GM23338 (cell line): ENCODE measurements at regions not wholly inside any gene's neighbourhood (a gene's known extent, or its start where the extent isn't known, plus 50 kb on each side); places are given as distances from the start of the nearest gene placed in this dataset.

Experiments
- ATAC-seq: fragments of 200-7000 bp; cut with Tn5 transposase; 3 replicates; pipeline ENCODE4 v1.9.1; 2020
- DNase-seq: peaks from one replicate; pipeline ENCODE4 v3.0.0-alpha.2; 2015; ENCODE audit warnings: low spot score
- H2AFZ ChIP-seq: fragments of 200-600 bp; sonication (generic); 2 replicates; pipeline ENCODE4 v1.8.0; 2016; ENCODE audit warnings: antibody characterized with exemption, mild to moderate bottlenecking, moderate library complexity
- H3F3A ChIP-seq: fragments of 200-600 bp; sonication (generic); replicated peaks from 2 replicates; pipeline ENCODE4 v1.8.0; 2017; ENCODE audit warnings: antibody characterized with exemption, mixed run types, low read depth
- H3K27ac ChIP-seq: fragments of 200-600 bp; sonication (generic); 2 replicates; pipeline ENCODE4 v1.6.1; 2016; ENCODE audit warnings: low read depth
- H3K27me3 ChIP-seq: fragments of 200-600 bp; sonication (generic); 2 replicates; pipeline ENCODE4 v1.8.0; 2016; ENCODE audit warnings: mild to moderate bottlenecking, mixed run types, moderate library complexity; ENCODE audit not compliant: insufficient read depth
- H3K36me3 ChIP-seq: fragments of 200-600 bp; sonication (generic); 2 replicates; pipeline ENCODE4 v1.8.0; 2016; ENCODE audit warnings: mild to moderate bottlenecking; ENCODE audit not compliant: insufficient read depth
- H3K4me1 ChIP-seq: fragments of 200-600 bp; sonication (generic); 2 replicates; pipeline ENCODE4 v1.8.0; 2016; ENCODE audit warnings: mild to moderate bottlenecking, moderate library complexity; ENCODE audit not compliant: insufficient read depth
- H3K4me2 ChIP-seq: fragments of 200-600 bp; sonication (generic); 2 replicates; pipeline ENCODE4 v1.7.1; 2017; ENCODE audit warnings: mixed run types
- H3K4me3 ChIP-seq: fragments of 200-600 bp; sonication (generic); 2 replicates; pipeline ENCODE4 v1.6.1; 2016; ENCODE audit warnings: mixed run types
- H3K79me2 ChIP-seq: fragments of 200-600 bp; sonication (generic); replicated peaks from 2 replicates; pipeline ENCODE4 v1.8.0; 2017; ENCODE audit warnings: mild to moderate bottlenecking; ENCODE audit not compliant: insufficient read depth
- H3K9me2 ChIP-seq: fragments of 200-600 bp; sonication (generic); 2 replicates; pipeline ENCODE4 v1.8.0; 2017; ENCODE audit not compliant: insufficient read depth
- H4K20me1 ChIP-seq: fragments of 200-600 bp; sonication (generic); replicated peaks from 2 replicates; pipeline ENCODE4 v1.8.0; 2017; ENCODE audit warnings: mild to moderate bottlenecking; ENCODE audit not compliant: insufficient read depth
- H3K27ac Mint-ChIP-seq: 2 replicates; pipeline ENCODE4 v1.8.0; 2020; ENCODE audit warnings: inconsistent platforms, mild to moderate bottlenecking, moderate library complexity, mixed read lengths
- H3K27me3 Mint-ChIP-seq: 3 replicates; pipeline ENCODE4 v1.8.0; 2022; ENCODE audit warnings: low read depth, mild to moderate bottlenecking, moderate library complexity, mixed read lengths, inconsistent platforms; ENCODE audit not compliant: insufficient read depth, poor library complexity
- H3K36me3 Mint-ChIP-seq: 3 replicates; pipeline ENCODE4 v1.8.0; 2021; ENCODE audit warnings: low read depth, mild to moderate bottlenecking, inconsistent platforms, moderate library complexity, mixed read lengths
- H3K4me1 Mint-ChIP-seq: 3 replicates; pipeline ENCODE4 v1.8.0; 2020; ENCODE audit warnings: mild to moderate bottlenecking, inconsistent platforms, mixed read lengths
- H3K4me3 Mint-ChIP-seq: 3 replicates; pipeline ENCODE4 v1.8.0; 2021; ENCODE audit warnings: moderate library complexity, mild to moderate bottlenecking, inconsistent platforms, mixed read lengths
- H3K9me3 Mint-ChIP-seq: 3 replicates; pipeline ENCODE4 v1.8.0; 2020; ENCODE audit warnings: moderate library complexity, mild to moderate bottlenecking, inconsistent platforms, mixed read lengths
- EZH2 ChIP-seq: fragments of 200-600 bp; sonication (generic); IDR thresholded peaks from one replicate; pipeline ENCODE4 v1.8.0; 2017; ENCODE audit warnings: antibody characterized with exemption, mild to moderate bottlenecking, low read depth; ENCODE audit not compliant: unreplicated experiment
- EZH2phosphoT487 ChIP-seq: fragments of 200-600 bp; sonication (generic); IDR thresholded peaks from one replicate; pipeline ENCODE4 v1.8.1; 2018; ENCODE audit warnings: antibody characterized with exemption; ENCODE audit not compliant: unreplicated experiment
- JUNB ChIP-seq: IDR thresholded peaks from one replicate; pipeline ENCODE4 v1.6.1; 2016; ENCODE audit warnings: antibody characterized with exemption; ENCODE audit not compliant: unreplicated experiment
- NANOG ChIP-seq: IDR thresholded peaks from 2 replicates; pipeline ENCODE4 v1.6.1; 2016; ENCODE audit warnings: antibody characterized with exemption, borderline replicate concordance
- STAT1 ChIP-seq: IDR thresholded peaks from one replicate; pipeline ENCODE4 v1.6.1; 2016; ENCODE audit warnings: antibody characterized with exemption; ENCODE audit not compliant: unreplicated experiment
- TF ChIP-seq, protein P1 (sequence below): IDR thresholded peaks from 2 replicates; pipeline ENCODE4 v1.6.1; 2016; ENCODE audit warnings: antibody characterized with exemption
- TF ChIP-seq, protein P2 (sequence below): fragments of 250-450 bp; sonication (Bioruptor Pico); IDR thresholded peaks from 2 replicates; pipeline ENCODE4 v1.5.0; 2020; ENCODE audit warnings: mild to moderate bottlenecking, moderate library complexity

DNA sequence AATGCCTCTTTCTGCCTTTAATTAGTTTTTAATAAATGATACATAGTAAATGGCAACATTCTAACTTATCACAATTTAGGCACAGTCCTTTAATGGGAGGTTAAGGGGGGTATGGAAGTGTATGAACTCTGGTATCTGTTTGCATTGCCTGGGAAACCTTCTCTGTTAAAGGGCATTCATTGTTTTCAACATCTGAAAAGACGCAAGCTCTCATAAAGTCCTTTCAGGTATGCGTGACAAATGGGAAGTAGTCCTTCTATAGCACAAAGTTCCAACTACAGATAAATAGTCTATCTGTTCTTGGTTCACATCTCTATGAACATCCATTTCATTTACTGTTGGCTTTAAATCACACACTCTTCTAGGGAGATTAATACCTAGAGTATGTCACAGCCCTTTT is 298.0 kb upstream of the PMFBP1 start (continued):
- TF ChIP-seq EZH2phosphoT487 (no peak), JUNB (no peak), NANOG (no peak), EZH2 (no peak), STAT1 (no peak)
- TF ChIP-seq, protein P1, sequence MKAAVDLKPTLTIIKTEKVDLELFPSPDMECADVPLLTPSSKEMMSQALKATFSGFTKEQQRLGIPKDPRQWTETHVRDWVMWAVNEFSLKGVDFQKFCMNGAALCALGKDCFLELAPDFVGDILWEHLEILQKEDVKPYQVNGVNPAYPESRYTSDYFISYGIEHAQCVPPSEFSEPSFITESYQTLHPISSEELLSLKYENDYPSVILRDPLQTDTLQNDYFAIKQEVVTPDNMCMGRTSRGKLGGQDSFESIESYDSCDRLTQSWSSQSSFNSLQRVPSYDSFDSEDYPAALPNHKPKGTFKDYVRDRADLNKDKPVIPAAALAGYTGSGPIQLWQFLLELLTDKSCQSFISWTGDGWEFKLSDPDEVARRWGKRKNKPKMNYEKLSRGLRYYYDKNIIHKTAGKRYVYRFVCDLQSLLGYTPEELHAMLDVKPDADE = no peak
- TF ChIP-seq, protein P2, sequence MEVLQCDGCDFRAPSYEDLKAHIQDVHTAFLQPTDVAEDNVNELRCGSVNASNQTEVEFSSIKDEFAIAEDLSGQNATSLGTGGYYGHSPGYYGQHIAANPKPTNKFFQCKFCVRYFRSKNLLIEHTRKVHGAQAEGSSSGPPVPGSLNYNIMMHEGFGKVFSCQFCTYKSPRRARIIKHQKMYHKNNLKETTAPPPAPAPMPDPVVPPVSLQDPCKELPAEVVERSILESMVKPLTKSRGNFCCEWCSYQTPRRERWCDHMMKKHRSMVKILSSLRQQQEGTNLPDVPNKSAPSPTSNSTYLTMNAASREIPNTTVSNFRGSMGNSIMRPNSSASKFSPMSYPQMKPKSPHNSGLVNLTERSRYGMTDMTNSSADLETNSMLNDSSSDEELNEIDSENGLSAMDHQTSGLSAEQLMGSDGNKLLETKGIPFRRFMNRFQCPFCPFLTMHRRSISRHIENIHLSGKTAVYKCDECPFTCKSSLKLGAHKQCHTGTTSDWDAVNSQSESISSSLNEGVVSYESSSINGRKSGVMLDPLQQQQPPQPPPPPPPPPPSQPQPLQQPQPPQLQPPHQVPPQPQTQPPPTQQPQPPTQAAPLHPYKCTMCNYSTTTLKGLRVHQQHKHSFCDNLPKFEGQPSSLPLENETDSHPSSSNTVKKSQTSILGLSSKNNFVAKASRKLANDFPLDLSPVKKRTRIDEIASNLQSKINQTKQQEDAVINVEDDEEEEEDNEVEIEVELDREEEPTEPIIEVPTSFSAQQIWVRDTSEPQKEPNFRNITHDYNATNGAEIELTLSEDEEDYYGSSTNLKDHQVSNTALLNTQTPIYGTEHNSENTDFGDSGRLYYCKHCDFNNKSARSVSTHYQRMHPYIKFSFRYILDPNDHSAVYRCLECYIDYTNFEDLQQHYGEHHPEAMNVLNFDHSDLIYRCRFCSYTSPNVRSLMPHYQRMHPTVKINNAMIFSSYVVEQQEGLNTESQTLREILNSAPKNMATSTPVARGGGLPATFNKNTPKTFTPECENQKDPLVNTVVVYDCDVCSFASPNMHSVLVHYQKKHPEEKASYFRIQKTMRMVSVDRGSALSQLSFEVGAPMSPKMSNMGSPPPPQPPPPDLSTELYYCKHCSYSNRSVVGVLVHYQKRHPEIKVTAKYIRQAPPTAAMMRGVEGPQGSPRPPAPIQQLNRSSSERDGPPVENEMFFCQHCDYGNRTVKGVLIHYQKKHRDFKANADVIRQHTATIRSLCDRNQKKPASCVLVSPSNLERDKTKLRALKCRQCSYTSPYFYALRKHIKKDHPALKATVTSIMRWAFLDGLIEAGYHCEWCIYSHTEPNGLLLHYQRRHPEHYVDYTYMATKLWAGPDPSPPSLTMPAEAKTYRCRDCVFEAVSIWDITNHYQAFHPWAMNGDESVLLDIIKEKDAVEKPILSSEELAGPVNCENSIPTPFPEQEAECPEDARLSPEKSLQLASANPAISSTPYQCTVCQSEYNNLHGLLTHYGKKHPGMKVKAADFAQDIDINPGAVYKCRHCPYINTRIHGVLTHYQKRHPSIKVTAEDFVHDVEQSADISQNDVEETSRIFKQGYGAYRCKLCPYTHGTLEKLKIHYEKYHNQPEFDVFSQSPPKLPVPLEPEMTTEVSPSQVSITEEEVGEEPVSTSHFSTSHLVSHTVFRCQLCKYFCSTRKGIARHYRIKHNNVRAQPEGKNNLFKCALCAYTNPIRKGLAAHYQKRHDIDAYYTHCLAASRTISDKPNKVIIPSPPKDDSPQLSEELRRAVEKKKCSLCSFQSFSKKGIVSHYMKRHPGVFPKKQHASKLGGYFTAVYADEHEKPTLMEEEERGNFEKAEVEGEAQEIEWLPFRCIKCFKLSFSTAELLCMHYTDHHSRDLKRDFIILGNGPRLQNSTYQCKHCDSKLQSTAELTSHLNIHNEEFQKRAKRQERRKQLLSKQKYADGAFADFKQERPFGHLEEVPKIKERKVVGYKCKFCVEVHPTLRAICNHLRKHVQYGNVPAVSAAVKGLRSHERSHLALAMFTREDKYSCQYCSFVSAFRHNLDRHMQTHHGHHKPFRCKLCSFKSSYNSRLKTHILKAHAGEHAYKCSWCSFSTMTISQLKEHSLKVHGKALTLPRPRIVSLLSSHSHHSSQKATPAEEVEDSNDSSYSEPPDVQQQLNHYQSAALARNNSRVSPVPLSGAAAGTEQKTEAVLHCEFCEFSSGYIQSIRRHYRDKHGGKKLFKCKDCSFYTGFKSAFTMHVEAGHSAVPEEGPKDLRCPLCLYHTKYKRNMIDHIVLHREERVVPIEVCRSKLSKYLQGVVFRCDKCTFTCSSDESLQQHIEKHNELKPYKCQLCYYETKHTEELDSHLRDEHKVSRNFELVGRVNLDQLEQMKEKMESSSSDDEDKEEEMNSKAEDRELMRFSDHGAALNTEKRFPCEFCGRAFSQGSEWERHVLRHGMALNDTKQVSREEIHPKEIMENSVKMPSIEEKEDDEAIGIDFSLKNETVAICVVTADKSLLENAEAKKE = no peak

DNA sequence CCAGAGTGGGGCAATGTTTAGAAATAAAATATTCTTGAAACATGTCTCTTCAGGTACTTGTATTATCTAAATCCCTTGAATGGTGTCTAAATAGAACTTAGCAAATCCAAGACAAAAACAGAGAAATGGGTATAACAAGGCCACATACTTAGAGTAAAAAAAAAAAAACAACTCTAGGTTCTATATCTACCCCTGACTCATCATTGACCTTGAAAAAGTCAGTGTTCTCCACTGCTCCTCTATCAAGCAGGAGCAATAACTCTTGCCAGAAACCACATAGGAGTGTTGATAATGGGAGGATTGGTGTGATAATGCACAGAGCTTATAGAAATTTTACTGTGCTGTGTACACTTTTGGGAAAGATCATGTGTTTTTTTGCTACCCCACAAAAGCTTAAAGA is 296.6 kb upstream of the PMFBP1 start:
- Histone ChIP-seq H4K20me1 (no peaks in the 10 kb centered on the region), H3K27ac (no peak overlapping the region), H3K9me2 (no peaks in the 10 kb centered on the region), H3K4me1 (no peaks in the 10 kb centered on the region), H3K27me3 (no peaks in the 10 kb centered on the region), H3K79me2 (no peaks in the 10 kb centered on the region), H3K4me2 (no peak overlapping the region), H3K4me3 (no peak overlapping the region), H3F3A (no peaks in the 10 kb centered on the region), H2AFZ (no peak overlapping the region), H3K36me3 (no peaks in the 10 kb centered on the region)
- no peak for DNase-seq
- Mint-ChIP-seq H3K9me3 (no peaks in the 10 kb centered on the region), H3K27ac (no peak overlapping the region), H3K4me1 (no peaks in the 10 kb centered on the region; the same call in 2 of the 3 replicates), H3K36me3 (no peaks in the 10 kb centered on the region), H3K4me3 (no peak overlapping the region), H3K27me3 (no peaks in the 10 kb centered on the region)
- no peak for ATAC-seq
- TF ChIP-seq EZH2 = no peak
